Keratinocyte (primary cell): ENCODE measurements at regions not wholly inside any gene's neighbourhood (a gene's known extent, or its start where the extent isn't known, plus 50 kb on each side); places are given as distances from the start of the nearest gene placed in this dataset.

Source experiments
- DNase-seq: peaks from one replicate; pipeline ENCODE4 v3.0.0-alpha.2; 2011; ENCODE audit warnings: low read depth, missing footprints, low spot score
- FAIRE-seq: peaks from 2 replicates; lab custom pipeline; 2011; peaks lifted over from hg19 to GRCh38; lab: Jason Lieb, UNC
- H2AFZ ChIP-seq: 2 replicates; pipeline ENCODE4 v1.6.0; 2012; ENCODE audit warnings: low read length, control low read depth, inconsistent platforms; ENCODE audit not compliant: control insufficient read depth
- H3K27ac ChIP-seq: 2 replicates; pipeline ENCODE4 v1.5.1; 2011; ENCODE audit warnings: low read length; ENCODE audit not compliant: control insufficient read depth, insufficient read depth
- H3K27me3 ChIP-seq: 3 replicates; pipeline ENCODE4 v1.6.0; 2011; ENCODE audit warnings: low read length; ENCODE audit not compliant: control insufficient read depth, insufficient read depth; ENCODE audit errors: extremely low read depth
- H3K36me3 ChIP-seq, 2 experiments: 2 replicates in 1 of 2; 3 replicates in 1 of 2; pipeline ENCODE4 v1.5.1; 2011; ENCODE audit warnings: low read length in 2 of 2, mild to moderate bottlenecking in 1 of 2; ENCODE audit not compliant: control insufficient read depth in 2 of 2, insufficient read depth in 2 of 2; ENCODE audit errors: extremely low read depth in 1 of 2
- H3K4me1 ChIP-seq: 3 replicates; pipeline ENCODE4 v1.5.1; 2011; ENCODE audit warnings: low read length; ENCODE audit not compliant: control insufficient read depth, insufficient read depth; ENCODE audit errors: extremely low read depth
- H3K4me2 ChIP-seq: 3 replicates; pipeline ENCODE4 v1.6.0; 2011; ENCODE audit warnings: low read depth, low read length; ENCODE audit not compliant: control insufficient read depth, insufficient read depth; ENCODE audit errors: extremely low read depth
- H3K4me3 ChIP-seq, 3 experiments: fragments of 200-600 bp in 1 of 3; sonication (generic) in 1 of 3; 2 replicates in 2 of 3; 3 replicates in 1 of 3; pipeline ENCODE4 v1.5.1; 2011 to 2016; ENCODE audit warnings: low read length in 3 of 3, mild to moderate bottlenecking in 3 of 3, control low read depth in 2 of 3, inconsistent platforms in 1 of 3, low read depth in 1 of 3, mixed read lengths in 1 of 3, mixed run types in 1 of 3, moderate library complexity in 1 of 3; ENCODE audit not compliant: control insufficient read depth in 2 of 3, insufficient read depth in 2 of 3; ENCODE audit errors: extremely low read depth in 1 of 3
- H3K79me2 ChIP-seq: 2 replicates; pipeline ENCODE4 v1.6.0; 2012; ENCODE audit warnings: low read length; ENCODE audit not compliant: control insufficient read depth, insufficient read depth
- H3K9ac ChIP-seq: 3 replicates; pipeline ENCODE4 v1.6.0; 2011; ENCODE audit warnings: low read length; ENCODE audit not compliant: control insufficient read depth, insufficient read depth; ENCODE audit errors: extremely low read depth
- H3K9me1 ChIP-seq: 3 replicates; pipeline ENCODE4 v1.6.0; 2011; ENCODE audit warnings: low read length; ENCODE audit not compliant: control insufficient read depth, insufficient read depth; ENCODE audit errors: extremely low read depth
- H3K9me3 ChIP-seq: 2 replicates; pipeline ENCODE4 v1.5.1; 2012; ENCODE audit warnings: low read depth, low read length; ENCODE audit not compliant: control insufficient read depth
- H4K20me1 ChIP-seq: 3 replicates; pipeline ENCODE4 v1.6.0; 2011; ENCODE audit warnings: low read length; ENCODE audit not compliant: control insufficient read depth, insufficient read depth; ENCODE audit errors: extremely low read depth
- CTCF ChIP-seq, 3 experiments: IDR thresholded peaks in 1 of 3; conservative IDR thresholded peaks in 1 of 3; optimal IDR thresholded peaks in 1 of 3; 2 replicates in 2 of 3; 3 replicates in 1 of 3; pipeline versions ENCODE3 to v1.5.1; 2011; ENCODE audit warnings: low read length in 3 of 3, mild to moderate bottlenecking in 3 of 3, moderate library complexity in 2 of 3, control low read depth in 1 of 3, inconsistent platforms in 1 of 3; ENCODE audit not compliant: insufficient read depth in 2 of 3; ENCODE audit errors: extremely low read depth in 1 of 3
- EZH2 ChIP-seq: IDR thresholded peaks from one replicate; pipeline ENCODE4 v1.6.1; 2012; ENCODE audit warnings: inconsistent platforms, mild to moderate bottlenecking, low read length, moderate library complexity
- dilution Hi-C: fragments of 300-500 bp; cut with MboI; formaldehyde crosslinking; loops from one replicate; pipeline ENCODE4 v1.7.0; 2020; ENCODE audit warnings: low sequenced_read_pairs; ENCODE audit not compliant: extremely low pct_ligation_motif_present

- Histone ChIP-seq H3K27me3 (no peaks in the 10 kb centered on the region), H3K4me2 (no peak overlapping the region), H3K36me3 (no peaks in the 10 kb centered on the region), H3K4me1 (no peaks in the 10 kb centered on the region), H4K20me1 (no peaks in the 10 kb centered on the region), H3K79me2 (no peaks in the 10 kb centered on the region), H3K9me1 (no peaks in the 10 kb centered on the region), H3K4me3 (no peak overlapping the region), H3K27ac (no peak overlapping the region), H3K9me3 (peaks cover 18% of the 10 kb centered on the region), H3K9ac (no peak overlapping the region), H2AFZ (no peak overlapping the region)
- no peak for DNase-seq
- TF ChIP-seq EZH2 (no peak), CTCF (optimal IDR thresholded peaks at IDR 0.05 in 1 of 3, IDR thresholded peaks at IDR 0.05 in 1 of 3, conservative IDR thresholded peaks at IDR 0.05 in 1 of 3; ENCODE audit: extremely low read depth in 1 of 3, insufficient read depth in 2 of 3, low read length in 3 of 3) (no peak)
- dilution Hi-C loops = no loop called here
- no peak for FAIRE-seq
Observed at GRCh38 chr22:48835364-48835763, 992.3 kb downstream of the BRD1 start.

- Histone ChIP-seq H3K27ac (no peak overlapping the region), H3K4me2 (no peak overlapping the region), H3K4me3 (no peak overlapping the region), H3K9me1 (no peaks in the 10 kb centered on the region), H2AFZ (no peak overlapping the region), H4K20me1 (no peaks in the 10 kb centered on the region), H3K9ac (no peak overlapping the region), H3K27me3 (no peaks in the 10 kb centered on the region), H3K4me1 (no peaks in the 10 kb centered on the region), H3K9me3 (peaks cover 17% of the 10 kb centered on the region), H3K79me2 (no peaks in the 10 kb centered on the region), H3K36me3 (no peaks in the 10 kb centered on the region)
- dilution Hi-C loops = no loop called here
- TF ChIP-seq CTCF (optimal IDR thresholded peaks at IDR 0.05 in 1 of 3, IDR thresholded peaks at IDR 0.05 in 1 of 3, conservative IDR thresholded peaks at IDR 0.05 in 1 of 3; ENCODE audit: extremely low read depth in 1 of 3, insufficient read depth in 2 of 3, low read length in 3 of 3) = no peak
- no peak for TF ChIP-seq EZH2
- DNase-seq = no peak
- no peak for FAIRE-seq
Observed at GRCh38 chr22:48834404-48834803, 993.3 kb downstream of the BRD1 start.
